Lower leg skin (tissue), 3 donors: ENCODE measurements at regions not wholly inside any gene's neighbourhood (a gene's known extent, or its start where the extent isn't known, plus 50 kb on each side); places are given as distances from the start of the nearest gene placed in this dataset.

Source experiments
- CTCF ChIP-seq, 3 donors: fragments of 450-650 bp; IDR thresholded peaks; one replicate each; pipeline ENCODE4 v1.5.1; 2016; ENCODE audit warnings: antibody characterized with exemption in 3 of 3, mild to moderate bottlenecking in 3 of 3, moderate library complexity in 2 of 3
- POLR2A ChIP-seq, 2 donors: fragments of 450-650 bp; IDR thresholded peaks; one replicate each; pipeline ENCODE4 v1.6.1; 2016 to 2017; ENCODE audit warnings: antibody characterized with exemption in 2 of 2, mild to moderate bottlenecking in 1 of 2, moderate library complexity in 1 of 2

- TF ChIP-seq CTCF (IDR thresholded peaks at IDR 0.05) = no peak
- TF ChIP-seq POLR2A (IDR thresholded peaks at IDR 0.05) = no peak
These were observed 370.6 kb downstream of the TSHZ3 start for GRCh38 chr19:30978639-30979038.
